PC-3 (cell line): ENCODE measurements at regions not wholly inside any gene's neighbourhood (a gene's known extent, or its start where the extent isn't known, plus 50 kb on each side); places are given as distances from the start of the nearest gene placed in this dataset.

ENCODE experiments used
- ATAC-seq: fragments of 200-7000 bp; cut with Tn5 transposase; 2 replicates; pipeline ENCODE4 v1.9.1; 2020; ENCODE audit warnings: mild to moderate bottlenecking, moderate library complexity
- BruUV-seq: library from RNA; stranded (reverse); fragments of 400-500 nt; replicated peaks from 2 replicates; lab custom pipeline; 2021; lab: Mats Ljungman, UMichigan
- CTCF ChIA-PET: fragments of 300-600 bp; sonication (Branson Sonifier 250); formaldehyde crosslinking; loops from one replicate; lab custom pipeline; 2022; ENCODE audit warnings: antibody characterized with exemption; lab: Charles Lee
- POLR2A ChIA-PET: fragments of 300-600 bp; sonication (Branson Sonifier 250); formaldehyde crosslinking; loops from one replicate; lab custom pipeline; 2022; ENCODE audit warnings: antibody characterized with exemption; ENCODE audit not compliant: unreplicated experiment; lab: Charles Lee
- DNase-seq: peaks from one replicate; pipeline ENCODE4 v3.0.0-alpha.2; 2015
- H2AFZ ChIP-seq: fragments of 300-600 bp; sonication (generic); 2 replicates; pipeline ENCODE4 v1.6.0; 2016; ENCODE audit warnings: antibody characterized with exemption, low read length
- H3F3A ChIP-seq: fragments of 300-600 bp; sonication (generic); one replicate; pipeline ENCODE4 v1.6.0; 2017; ENCODE audit warnings: antibody characterized with exemption, low read length, control low read depth, mild to moderate bottlenecking; ENCODE audit not compliant: unreplicated experiment
- H3K27ac ChIP-seq: fragments of 300-600 bp; sonication (generic); 2 replicates; pipeline ENCODE4 v1.5.1; 2016; ENCODE audit warnings: mild to moderate bottlenecking, low read length
- H3K27me3 ChIP-seq: fragments of 300-600 bp; sonication (generic); 2 replicates; pipeline ENCODE4 v1.6.1; 2016; ENCODE audit warnings: low read length, mixed read lengths
- H3K36me3 ChIP-seq: fragments of 300-600 bp; sonication (generic); 2 replicates; pipeline ENCODE4 v1.6.1; 2016; ENCODE audit warnings: low read depth, mixed run types, low read length, mixed read lengths
- H3K4me1 ChIP-seq: fragments of 300-600 bp; sonication (generic); 2 replicates; pipeline ENCODE4 v1.5.1; 2016; ENCODE audit warnings: low read length; ENCODE audit not compliant: insufficient read depth
- H3K4me2 ChIP-seq: fragments of 300-600 bp; sonication (generic); 2 replicates; pipeline ENCODE4 v1.6.0; 2016; ENCODE audit warnings: low read length
- H3K4me3 ChIP-seq: fragments of 300-600 bp; sonication (generic); 2 replicates; pipeline ENCODE4 v1.5.1; 2016; ENCODE audit warnings: mild to moderate bottlenecking, low read length, mixed read lengths
- H3K79me2 ChIP-seq: fragments of 300-600 bp; sonication (generic); 2 replicates; pipeline ENCODE4 v1.6.1; 2017; ENCODE audit warnings: low read length, mixed read lengths
- H3K9ac ChIP-seq: fragments of 300-600 bp; sonication (generic); 2 replicates; pipeline ENCODE4 v1.6.0; 2016; ENCODE audit warnings: mild to moderate bottlenecking, low read length
- H3K9me2 ChIP-seq: fragments of 300-600 bp; sonication (generic); replicated peaks from 2 replicates; pipeline ENCODE4 v1.6.1; 2016; ENCODE audit warnings: mixed run types, low read length, mixed read lengths
- H3K9me3 ChIP-seq: fragments of 300-600 bp; sonication (generic); 2 replicates; pipeline ENCODE4 v1.6.1; 2016; ENCODE audit warnings: low read length, mixed read lengths
- H4K20me1 ChIP-seq: fragments of 300-600 bp; sonication (generic); 2 replicates; pipeline ENCODE4 v1.6.1; 2016; ENCODE audit warnings: low read length, mixed read lengths
- EZH2 ChIP-seq: fragments of 300-600 bp; sonication (generic); IDR thresholded peaks from one replicate; pipeline ENCODE4 v1.6.1; 2017; ENCODE audit warnings: antibody characterized with exemption, mild to moderate bottlenecking, low read length; ENCODE audit not compliant: unreplicated experiment
- EZH2phosphoT487 ChIP-seq: fragments of 300-600 bp; sonication (generic); IDR thresholded peaks from 2 replicates; pipeline ENCODE4 v1.6.1; 2018; ENCODE audit warnings: mild to moderate bottlenecking, antibody characterized with exemption, low read length, borderline replicate concordance
- intact Hi-C: fragments of 100-400 bp; cut with micrococcal nuclease; formaldehyde crosslinking; loops from 2 replicates; pipeline ENCODE4 v1.9.0; 2023
- TF ChIP-seq, protein P1 (sequence below): fragments of 300-600 bp; sonication (generic); conservative IDR thresholded peaks from 2 replicates; pipeline ENCODE4 v1.5.1; 2017; ENCODE audit warnings: antibody characterized with exemption, low read depth, mild to moderate bottlenecking, low read length

DNA sequence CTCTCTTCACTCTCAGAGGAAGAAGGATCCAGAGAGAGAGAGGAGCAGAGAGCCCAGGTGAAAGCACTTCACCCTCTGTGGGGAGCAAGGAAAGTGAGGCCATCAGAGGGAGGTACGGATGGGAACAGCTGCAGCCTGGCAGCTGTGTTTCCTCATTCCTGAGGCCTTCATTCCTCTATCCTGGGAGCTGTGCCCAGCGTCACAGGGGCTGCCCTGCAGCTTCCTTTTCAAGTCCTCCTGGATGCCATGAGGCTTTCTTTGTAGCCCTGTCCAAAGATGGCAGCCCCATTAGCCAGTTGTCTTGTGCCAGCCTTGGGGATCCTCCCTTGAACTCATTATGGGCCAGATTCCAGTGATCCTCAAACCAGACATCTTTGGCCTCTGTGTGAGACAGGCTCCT lies 76.8 kb upstream of the PCDH8 start:
- intact Hi-C loops = no loop called here
- no peak overlapping the region for H3K4me2 ChIP-seq
- no peaks in the 10 kb centered on the region for H3K36me3 ChIP-seq
- H3K4me3 ChIP-seq = no peak overlapping the region
- DNase-seq (no peak), ATAC-seq (no peak)
- H3K9me2 ChIP-seq = no peaks in the 10 kb centered on the region
- H2AFZ ChIP-seq = no peak overlapping the region
- no TSS peak for BruUV-seq
- no peaks in the 10 kb centered on the region for H3K9me3 ChIP-seq
- no peaks in the 10 kb centered on the region for H3K79me2 ChIP-seq
- H3F3A ChIP-seq = no peaks in the 10 kb centered on the region
- no peaks in the 10 kb centered on the region for H3K4me1 ChIP-seq
- no peaks in the 10 kb centered on the region for H4K20me1 ChIP-seq
- CTCF ChIA-PET = no interaction called here
- POLR2A ChIA-PET = no interaction called here
- TF ChIP-seq EZH2 (no peak), EZH2phosphoT487 (no peak)
- TF ChIP-seq, protein P1, sequence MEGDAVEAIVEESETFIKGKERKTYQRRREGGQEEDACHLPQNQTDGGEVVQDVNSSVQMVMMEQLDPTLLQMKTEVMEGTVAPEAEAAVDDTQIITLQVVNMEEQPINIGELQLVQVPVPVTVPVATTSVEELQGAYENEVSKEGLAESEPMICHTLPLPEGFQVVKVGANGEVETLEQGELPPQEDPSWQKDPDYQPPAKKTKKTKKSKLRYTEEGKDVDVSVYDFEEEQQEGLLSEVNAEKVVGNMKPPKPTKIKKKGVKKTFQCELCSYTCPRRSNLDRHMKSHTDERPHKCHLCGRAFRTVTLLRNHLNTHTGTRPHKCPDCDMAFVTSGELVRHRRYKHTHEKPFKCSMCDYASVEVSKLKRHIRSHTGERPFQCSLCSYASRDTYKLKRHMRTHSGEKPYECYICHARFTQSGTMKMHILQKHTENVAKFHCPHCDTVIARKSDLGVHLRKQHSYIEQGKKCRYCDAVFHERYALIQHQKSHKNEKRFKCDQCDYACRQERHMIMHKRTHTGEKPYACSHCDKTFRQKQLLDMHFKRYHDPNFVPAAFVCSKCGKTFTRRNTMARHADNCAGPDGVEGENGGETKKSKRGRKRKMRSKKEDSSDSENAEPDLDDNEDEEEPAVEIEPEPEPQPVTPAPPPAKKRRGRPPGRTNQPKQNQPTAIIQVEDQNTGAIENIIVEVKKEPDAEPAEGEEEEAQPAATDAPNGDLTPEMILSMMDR = no peak
- H3K27me3 ChIP-seq = peaks cover 7% of the 10 kb centered on the region; the same call in 1 of the 2 replicates
- no peak overlapping the region for H3K9ac ChIP-seq
- H3K27ac ChIP-seq = no peak overlapping the region

DNA sequence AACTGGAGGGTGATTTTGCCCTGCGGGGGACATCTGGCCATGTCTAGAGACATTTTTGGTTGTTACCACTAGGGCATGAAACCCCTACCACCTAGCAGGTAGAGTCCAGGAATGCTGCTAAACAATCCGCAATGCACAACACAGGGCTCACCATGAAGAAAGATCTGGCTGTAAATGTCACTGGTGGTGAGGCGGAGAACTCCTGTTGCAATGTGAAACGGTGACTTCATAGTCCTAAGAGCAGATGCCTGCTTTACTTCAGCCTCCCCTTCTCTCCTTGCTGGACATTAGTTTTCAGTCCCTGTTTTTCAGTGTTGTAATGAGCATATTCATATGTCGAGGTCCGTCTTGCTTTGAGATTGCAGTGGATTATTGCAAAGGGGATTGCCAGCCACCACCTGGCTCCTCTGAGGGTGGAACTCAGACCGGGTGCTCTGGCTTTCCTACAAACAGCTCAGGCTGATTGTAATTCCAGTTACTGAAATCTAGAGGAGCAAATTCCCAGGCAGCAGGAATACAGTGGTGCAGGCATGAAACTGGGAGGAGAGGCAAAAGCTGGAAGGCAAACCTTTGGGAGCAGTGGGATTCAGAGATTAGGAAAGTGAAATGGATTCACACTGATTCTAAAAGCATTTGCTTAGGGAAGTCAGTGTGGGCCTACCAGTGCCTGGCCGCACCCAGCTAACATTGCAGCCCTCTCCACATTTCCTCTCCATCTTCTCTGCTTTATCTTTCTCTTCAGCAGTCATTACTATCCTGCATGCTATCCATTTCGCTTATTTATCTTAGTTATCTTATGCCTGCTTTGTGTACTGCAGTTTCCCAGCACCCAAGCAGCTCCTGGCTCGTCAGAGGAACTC lies 76.1 kb upstream of the PCDH8 start:
- Histone ChIP-seq H3K4me1 (no peaks in the 10 kb centered on the region), H3K9ac (no peak overlapping the region), H3K36me3 (no peaks in the 10 kb centered on the region), H3K4me3 (no peak overlapping the region), H3K79me2 (no peaks in the 10 kb centered on the region), H4K20me1 (no peaks in the 10 kb centered on the region), H3K9me3 (no peaks in the 10 kb centered on the region), H3K4me2 (no peak overlapping the region), H3F3A (no peaks in the 10 kb centered on the region), H2AFZ (no peak overlapping the region), H3K27me3 (peaks cover 7% of the 10 kb centered on the region; the same call in 1 of the 2 replicates), H3K27ac (no peak overlapping the region), H3K9me2 (no peaks in the 10 kb centered on the region)
- ATAC-seq = no peak
- TF ChIP-seq EZH2phosphoT487 (no peak), EZH2 (no peak)
- TF ChIP-seq, protein P1 = no peak
- ChIA-PET POLR2A (no interaction called here), CTCF (no interaction called here)
- DNase-seq = no peak
- BruUV-seq = no TSS peak
- intact Hi-C loops = no loop called here

DNA sequence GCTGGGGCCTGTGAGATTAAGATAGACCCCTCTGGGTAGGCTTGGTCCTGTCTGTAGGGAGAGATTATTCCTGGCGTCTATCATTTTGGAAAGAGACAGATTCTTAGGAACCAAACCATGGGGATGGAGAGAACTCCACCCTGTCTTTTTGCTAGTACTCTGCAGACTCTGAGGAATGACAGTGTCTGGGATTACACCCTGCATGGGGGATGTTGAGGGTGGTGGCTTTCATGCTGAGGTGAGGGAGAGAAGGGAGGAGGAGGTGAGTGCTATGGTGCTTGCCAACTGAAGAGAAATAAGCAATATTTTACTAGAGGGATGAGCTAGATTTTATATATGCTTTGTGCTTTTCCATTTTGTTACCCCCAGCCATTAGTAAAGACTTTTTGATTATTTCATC lies 74.5 kb upstream of the PCDH8 start:
- Histone ChIP-seq H3K4me2 (no peak overlapping the region), H3K4me3 (no peak overlapping the region), H3K9me2 (no peaks in the 10 kb centered on the region), H3K4me1 (no peaks in the 10 kb centered on the region), H3K9me3 (no peaks in the 10 kb centered on the region), H3K27ac (no peak overlapping the region), H2AFZ (no peak overlapping the region), H3K36me3 (no peaks in the 10 kb centered on the region), H4K20me1 (no peaks in the 10 kb centered on the region), H3K79me2 (no peaks in the 10 kb centered on the region), H3F3A (no peaks in the 10 kb centered on the region), H3K27me3 (peaks cover 7% of the 10 kb centered on the region; the same call in 1 of the 2 replicates), H3K9ac (no peak overlapping the region)
- DNase-seq = no peak
- TF ChIP-seq EZH2phosphoT487 (no peak), EZH2 (no peak)
- TF ChIP-seq, protein P1 = no peak
- CTCF ChIA-PET = no interaction called here
- no TSS peak for BruUV-seq
- POLR2A ChIA-PET = no interaction called here
- no peak for ATAC-seq
- intact Hi-C loops = no loop called here
